ENCODE measurements at regions not wholly inside any gene's neighbourhood (a gene's known extent, or its start where the extent isn't known, plus 50 kb on each side); places are given as distances from the start of the nearest gene placed in this dataset.
"Not testable (repeated sequence)": the region's sequence is repeated elsewhere in the genome, so short reads cannot be mapped to it uniquely, and the experiment has no call there.

- in situ Hi-C loops (cut with HindIII; ENCODE audit: low sequenced_read_pairs) = no loop called here
Observed at GRCh38 chr2:216996279-216996845, 136.5 kb upstream of the TNP1 start.

GRCh38 chr2:216994353-216994854 lies 134.5 kb upstream of the TNP1 start:
- in situ Hi-C loops (cut with HindIII; ENCODE audit: low sequenced_read_pairs) = no loop called here

- in situ Hi-C loops (cut with HindIII; ENCODE audit: low sequenced_read_pairs) = no loop called here
Observed at GRCh38 chr2:216992056-216992675, 132.3 kb upstream of the TNP1 start.

GRCh38 chr2:216991563-216991962 lies 131.7 kb upstream of the TNP1 start:
- in situ Hi-C loops (cut with HindIII; ENCODE audit: low sequenced_read_pairs) = no loop called here

GRCh38 chr2:216989340-216990129 lies 129.7 kb upstream of the TNP1 start:
- in situ Hi-C loops (cut with HindIII; ENCODE audit: low sequenced_read_pairs) = no loop called here

- in situ Hi-C loops (cut with HindIII; ENCODE audit: low sequenced_read_pairs) = no loop called here
Observed at GRCh38 chr2:216987252-216987821, 127.5 kb upstream of the TNP1 start.

- in situ Hi-C loops (cut with HindIII; ENCODE audit: low sequenced_read_pairs) = no loop called here
Observed at GRCh38 chr2:216985658-216986141, 125.8 kb upstream of the TNP1 start.

GRCh38 chr2:216984937-216985336 lies 125.1 kb upstream of the TNP1 start:
- in situ Hi-C loops (cut with HindIII; ENCODE audit: low sequenced_read_pairs) = no loop called here

GRCh38 chr2:216981951-216982350 lies 122.1 kb upstream of the TNP1 start:
- in situ Hi-C loops (cut with HindIII; ENCODE audit: low sequenced_read_pairs) = not testable (repeated sequence)

GRCh38 chr2:216980510-216980909 lies 120.6 kb upstream of the TNP1 start:
- in situ Hi-C loops (cut with HindIII; ENCODE audit: low sequenced_read_pairs) = not testable (repeated sequence)

GRCh38 chr2:216974321-216975302 lies 114.7 kb upstream of the TNP1 start:
- in situ Hi-C loops (cut with HindIII; ENCODE audit: low sequenced_read_pairs) = no loop called here

GRCh38 chr2:216971593-216971992 lies 111.7 kb upstream of the TNP1 start:
- in situ Hi-C loops (cut with HindIII; ENCODE audit: low sequenced_read_pairs) = no loop called here

GRCh38 chr2:216970359-216970915 lies 110.6 kb upstream of the TNP1 start:
- in situ Hi-C loops (cut with HindIII; ENCODE audit: low sequenced_read_pairs) = no loop called here

- in situ Hi-C loops (cut with HindIII; ENCODE audit: low sequenced_read_pairs) = no loop called here
Observed at GRCh38 chr2:216967889-216968288, 108.0 kb upstream of the TNP1 start.

- in situ Hi-C loops (cut with HindIII; ENCODE audit: low sequenced_read_pairs) = loop anchor here (5.0 kb wide), 1 partner anchor 62 kb away; no protein-coding TSS in a partner anchor
Observed at GRCh38 chr2:216960671-216961268, 100.9 kb upstream of the TNP1 start.

GRCh38 chr2:216959433-216959832 lies 99.6 kb upstream of the TNP1 start:
- in situ Hi-C loops (cut with HindIII; ENCODE audit: low sequenced_read_pairs) = no loop called here

GRCh38 chr2:216956820-216957493 lies 97.1 kb upstream of the TNP1 start:
- in situ Hi-C loops (cut with HindIII; ENCODE audit: low sequenced_read_pairs) = no loop called here

- in situ Hi-C loops (cut with HindIII; ENCODE audit: low sequenced_read_pairs) = no loop called here
Observed at GRCh38 chr2:216951171-216951570, 91.3 kb upstream of the TNP1 start.

- in situ Hi-C loops (cut with HindIII; ENCODE audit: low sequenced_read_pairs) = no loop called here
Observed at GRCh38 chr2:216950547-216950946, 90.7 kb upstream of the TNP1 start.

Data from endothelial cell of hepatic sinusoid (primary cell).